NCI-H128 (cell line): ENCODE measurements at regions not wholly inside any gene's neighbourhood (a gene's known extent, or its start where the extent isn't known, plus 50 kb on each side); places are given as distances from the start of the nearest gene placed in this dataset.

Experiments
- DNase-seq: peaks from one replicate; lab custom pipeline; 2025; ENCODE audit not compliant: unreplicated experiment; lab: John Stamatoyannopoulos, UW

DNA sequence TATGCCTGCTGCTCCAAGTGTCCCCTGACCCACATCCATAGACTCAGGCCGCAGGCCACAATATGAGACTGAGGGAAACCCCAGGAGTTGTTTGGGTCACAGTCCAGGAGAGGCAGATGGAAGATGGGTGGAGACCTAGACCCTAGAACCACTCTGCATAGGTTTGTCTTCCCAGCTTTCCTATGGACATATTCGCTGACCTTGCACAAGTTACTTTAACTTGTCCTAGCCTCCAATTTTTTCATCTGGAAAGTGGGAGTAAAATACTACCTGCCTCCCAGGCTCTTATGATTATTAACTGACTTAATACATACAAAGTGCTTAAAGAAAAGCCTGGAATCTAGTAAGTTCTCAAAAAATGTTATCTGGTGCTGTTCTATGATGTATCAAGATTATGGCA, 157.1 kb upstream of the IFNG-AS1 start:
- DNase-seq, result no peak

DNA sequence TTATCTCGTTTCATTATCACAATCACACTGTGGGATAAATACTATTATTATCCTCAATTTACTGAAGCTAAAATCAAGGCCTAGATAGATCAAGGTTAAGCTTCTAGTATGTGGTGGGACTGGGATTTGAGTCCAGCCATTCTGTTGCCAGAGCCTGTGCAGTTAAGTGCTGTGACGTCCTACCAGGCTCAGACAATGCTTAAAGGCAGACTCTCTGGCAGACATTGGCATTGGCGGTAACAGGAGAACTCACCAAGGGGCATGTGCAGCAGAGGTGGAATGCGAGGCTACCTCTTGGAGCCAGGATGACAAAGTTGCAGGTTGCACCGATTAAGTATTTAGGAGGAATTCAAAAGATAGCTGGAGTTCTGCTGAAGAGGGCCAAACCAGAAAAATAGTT, 155.6 kb upstream of the IFNG-AS1 start:
- no peak for DNase-seq

DNA sequence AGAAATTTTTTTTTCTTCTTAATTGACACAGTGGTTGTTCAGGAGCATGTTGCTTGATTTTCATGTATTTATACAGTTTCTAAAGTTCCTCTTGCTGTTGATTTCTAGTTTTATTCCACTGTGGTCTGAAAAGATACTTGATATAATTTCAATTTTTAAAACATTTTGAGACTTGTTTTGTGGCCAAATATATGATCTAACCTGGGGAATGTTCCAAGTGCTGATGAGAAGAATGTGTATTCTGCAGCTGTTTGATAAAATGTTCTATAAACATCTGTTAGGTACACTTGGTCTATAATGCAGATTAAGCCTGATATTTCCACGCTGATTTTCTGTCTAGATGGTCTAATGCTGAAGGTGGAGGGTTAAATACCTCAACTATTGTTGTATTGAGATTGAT, 151.4 kb upstream of the IFNG-AS1 start:
- no peak for DNase-seq

DNA sequence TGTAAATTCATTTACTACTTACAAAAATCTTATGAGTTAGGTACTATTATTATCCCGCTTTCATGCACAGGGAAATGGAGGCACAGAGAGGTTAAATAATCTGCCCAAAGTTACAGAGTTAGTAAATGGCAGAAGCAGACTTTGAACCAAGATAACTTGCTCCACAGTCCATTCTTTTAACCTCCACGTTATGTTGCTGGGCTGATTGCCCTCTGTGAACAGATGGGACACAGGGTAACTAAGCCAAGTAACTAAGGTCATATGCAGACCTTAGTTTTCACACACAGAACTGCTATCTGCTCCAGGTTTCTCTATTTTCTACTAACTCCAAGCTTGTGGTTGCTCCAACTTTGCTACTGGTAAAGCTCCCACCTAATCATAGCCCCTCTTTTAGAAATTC, 147.1 kb upstream of the IFNG-AS1 start:
- DNase-seq, result no peak

DNA sequence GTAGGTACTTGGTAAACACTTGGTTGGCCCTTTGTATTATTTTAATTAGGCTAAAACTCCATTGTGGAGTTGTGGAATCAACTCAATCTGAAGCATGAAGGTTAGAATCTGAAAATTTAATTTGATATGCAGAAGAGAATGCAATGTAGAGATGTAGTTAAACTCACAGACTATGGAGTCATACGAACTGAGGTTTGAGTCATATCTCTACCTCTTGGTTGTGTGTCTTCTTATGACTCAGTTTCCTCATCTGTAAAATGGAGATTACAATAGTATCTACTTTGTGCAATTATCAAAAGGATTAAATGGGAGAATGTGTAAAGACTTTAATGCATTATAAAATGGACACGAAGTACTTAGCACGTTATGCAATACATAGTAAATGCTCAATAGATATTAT, 146.0 kb upstream of the IFNG-AS1 start:
- no peak for DNase-seq

DNA sequence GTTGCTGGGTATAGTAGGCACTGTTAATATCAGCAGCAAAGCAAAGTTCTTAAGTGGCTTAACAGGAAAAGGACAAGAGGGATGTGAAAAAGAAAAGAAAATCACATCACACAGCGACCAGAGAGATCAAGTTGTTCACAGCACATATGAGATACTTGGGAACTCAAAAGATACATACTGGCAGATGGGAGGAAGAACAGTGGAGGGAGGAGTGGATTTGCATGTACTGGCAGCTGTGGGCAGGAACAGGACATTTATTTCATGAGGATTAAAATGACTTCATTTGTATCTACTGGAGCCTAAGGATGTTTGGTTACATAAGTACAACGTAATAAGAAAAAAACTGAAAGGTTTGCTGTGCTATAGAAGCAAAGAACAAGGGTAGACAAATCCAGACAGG, 136.5 kb upstream of the IFNG-AS1 start:
- no peak for DNase-seq

DNA sequence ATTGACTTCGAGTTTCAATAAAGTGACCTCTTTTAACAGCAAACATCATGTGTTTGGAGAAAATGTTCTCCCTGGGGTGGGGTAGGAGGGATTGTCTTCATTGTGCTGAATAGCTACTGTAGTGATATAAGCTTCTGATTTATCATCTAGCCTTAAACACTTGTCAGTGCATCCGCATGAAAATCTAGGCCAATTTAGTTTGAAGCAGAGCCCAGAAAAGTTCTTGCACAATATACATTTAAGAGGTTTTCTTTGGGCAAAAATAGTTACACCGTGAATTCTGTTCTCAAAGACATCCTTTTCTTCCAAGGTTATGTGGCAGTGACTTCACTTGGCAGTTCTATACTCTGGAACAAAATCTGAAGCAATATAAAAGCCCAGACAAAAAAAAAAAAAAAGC, 136.0 kb upstream of the IFNG-AS1 start:
- no peak for DNase-seq

DNA sequence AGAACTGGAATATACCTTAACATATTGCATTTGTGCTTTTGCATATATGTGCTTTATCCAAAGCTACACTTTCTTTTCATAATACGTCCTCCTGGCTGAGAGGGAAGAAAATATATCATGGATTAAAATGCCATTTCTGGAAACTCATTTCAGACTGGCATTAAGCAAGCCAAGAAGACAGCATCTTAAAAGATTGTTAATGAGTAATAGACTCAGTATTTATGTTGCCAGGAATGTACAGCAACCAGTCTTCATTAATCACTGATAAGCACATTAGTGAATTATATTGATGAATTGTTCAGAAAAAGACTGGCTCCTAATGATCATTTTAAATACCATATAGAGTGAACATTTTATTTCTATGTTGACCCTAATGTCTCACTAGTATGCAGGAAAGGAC, 134.9 kb upstream of the IFNG-AS1 start:
- DNase-seq, result no peak

DNA sequence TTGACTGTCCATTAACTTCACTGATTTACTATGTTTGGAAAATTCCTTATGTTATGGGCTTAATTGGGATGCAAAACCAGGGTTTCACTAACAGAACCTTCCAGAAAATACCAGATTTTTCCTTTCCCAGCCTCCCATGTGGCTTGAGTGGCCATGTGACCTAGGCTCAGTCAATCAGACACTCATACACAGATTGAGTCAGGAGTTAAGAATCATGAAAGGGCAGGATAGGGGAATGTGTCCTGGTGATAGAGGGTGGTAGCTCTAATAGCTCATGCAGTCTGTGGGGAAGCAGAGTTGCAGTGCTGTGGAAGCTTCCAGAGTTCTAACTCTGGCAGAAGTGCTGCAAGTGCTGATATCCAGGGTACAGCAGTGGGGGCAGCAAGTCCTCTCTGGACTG, 134.1 kb upstream of the IFNG-AS1 start:
- no peak for DNase-seq

DNA sequence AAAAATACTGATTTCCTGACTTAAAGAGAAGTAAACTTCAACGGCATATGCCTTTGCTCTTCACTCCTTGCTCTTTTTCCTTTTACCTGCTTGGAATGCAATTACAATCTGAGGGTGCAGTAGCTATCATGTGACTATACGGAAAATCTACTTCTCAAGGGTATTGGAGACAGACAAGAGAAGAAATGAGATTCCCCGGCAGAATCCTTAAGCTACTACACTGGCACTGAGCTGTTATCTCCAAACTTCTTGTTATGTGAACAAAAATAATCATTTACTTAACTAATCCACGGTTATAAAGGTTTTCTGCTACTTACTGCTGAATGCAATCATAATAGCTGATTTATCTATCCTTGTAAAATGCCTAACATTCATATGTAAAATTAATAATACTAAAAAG, 118.0 kb upstream of the IFNG-AS1 start:
- no peak for DNase-seq

DNA sequence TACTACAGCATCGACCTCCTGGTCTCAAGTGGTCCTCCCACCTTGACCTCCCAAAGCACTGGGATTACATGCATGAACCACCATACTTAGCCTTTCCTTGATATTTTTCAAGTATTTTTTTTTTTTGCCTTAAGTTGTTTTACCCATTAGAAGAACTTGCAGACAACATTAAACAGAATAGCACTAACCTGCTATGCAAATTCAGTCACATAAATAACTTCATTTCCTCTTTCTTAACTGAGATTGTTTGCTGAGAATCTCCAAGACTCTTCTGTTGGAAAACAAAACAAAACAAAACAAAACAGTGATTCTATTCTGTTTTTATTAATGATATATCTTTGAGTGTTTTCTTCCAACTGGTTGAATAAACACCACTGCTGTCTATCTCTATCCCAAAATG, 115.9 kb upstream of the IFNG-AS1 start:
- DNase-seq, result no peak

DNA sequence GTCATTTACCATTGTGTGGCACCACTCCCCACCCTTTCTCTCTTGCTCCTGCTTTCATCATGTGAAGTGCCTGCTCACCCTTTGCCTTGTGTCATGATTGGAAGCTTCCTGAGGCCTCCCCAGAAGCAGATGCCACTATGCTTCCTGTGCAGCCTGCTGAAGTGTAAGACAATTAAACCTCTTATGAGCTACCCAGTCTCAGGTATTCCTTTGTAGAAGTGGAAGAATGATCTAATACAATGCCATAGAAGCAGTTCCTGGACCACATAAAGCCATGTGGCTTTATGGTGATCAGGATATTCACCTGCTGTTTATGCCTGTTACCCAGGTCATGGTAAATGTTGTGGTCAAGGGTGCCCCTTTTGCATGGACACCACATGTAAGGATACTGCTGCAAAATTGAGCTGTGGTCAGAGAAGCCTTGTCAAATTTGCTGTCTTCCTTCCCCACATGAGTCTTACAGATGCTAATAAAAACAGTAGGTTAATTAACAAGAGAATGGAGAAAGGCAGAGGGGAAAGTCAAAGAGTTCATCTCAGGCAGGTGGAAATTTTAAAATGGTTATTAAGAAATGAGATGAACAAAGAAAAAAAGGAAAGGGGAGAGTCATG, 112.8 kb upstream of the IFNG-AS1 start:
- DNase-seq, result no peak

DNA sequence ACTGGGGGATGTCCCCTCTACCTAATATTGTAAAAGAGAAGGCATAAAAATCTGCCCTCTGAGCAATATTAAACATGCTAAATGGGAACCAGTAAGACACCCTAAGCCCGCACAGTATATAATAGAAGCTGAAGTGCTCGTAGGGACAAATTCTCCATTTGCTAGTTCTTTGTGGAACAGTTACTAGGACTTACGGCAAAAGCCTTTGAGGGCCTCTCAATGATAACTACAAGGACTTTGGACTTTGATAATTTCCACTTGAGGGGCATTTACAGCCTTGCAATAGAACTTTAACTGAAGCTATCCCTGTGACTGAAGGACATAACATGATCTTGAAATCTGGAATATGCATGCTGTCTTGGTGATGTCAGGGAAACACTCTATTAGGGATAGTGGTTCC, 111.5 kb upstream of the IFNG-AS1 start:
- DNase-seq, result no peak

DNA sequence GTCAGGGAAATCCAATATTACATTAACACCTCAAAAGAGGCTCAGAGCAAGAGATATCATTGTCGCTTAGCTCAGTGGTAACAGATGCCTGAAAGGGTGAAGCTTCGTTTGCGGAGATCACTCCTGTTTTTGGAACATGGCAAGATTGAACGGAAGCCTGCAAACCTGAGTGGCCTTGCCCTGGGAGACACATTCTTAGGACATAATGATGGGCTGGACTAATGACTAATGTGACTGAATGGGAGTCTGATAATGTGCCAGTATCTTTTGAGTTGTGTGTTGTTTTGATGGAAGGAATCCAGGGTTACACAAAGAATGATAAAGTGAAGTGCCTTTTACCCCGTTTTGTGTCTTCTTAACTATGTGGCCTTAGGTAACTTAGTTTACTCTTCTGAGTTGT, 109.3 kb upstream of the IFNG-AS1 start:
- DNase-seq, result no peak

DNA sequence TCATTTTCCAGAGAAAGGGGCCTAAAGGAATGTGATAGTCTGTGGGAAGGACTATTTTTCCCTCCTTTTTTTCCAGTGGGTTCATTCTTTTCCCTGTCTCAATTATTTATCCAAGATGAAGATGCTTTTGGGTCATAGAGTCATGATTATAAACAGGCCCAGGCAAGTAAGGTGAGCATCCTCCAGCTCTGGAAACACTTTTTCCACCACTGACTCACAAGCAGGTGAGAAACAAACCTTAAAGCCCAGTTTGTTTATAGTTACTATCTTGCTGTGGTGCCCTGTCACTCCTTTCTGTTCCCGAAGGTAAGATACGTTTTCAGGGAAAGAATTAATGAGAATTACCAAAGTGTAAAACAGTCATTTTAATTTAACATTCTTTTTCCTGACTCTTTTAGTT, 107.7 kb upstream of the IFNG-AS1 start:
- no peak for DNase-seq

DNA sequence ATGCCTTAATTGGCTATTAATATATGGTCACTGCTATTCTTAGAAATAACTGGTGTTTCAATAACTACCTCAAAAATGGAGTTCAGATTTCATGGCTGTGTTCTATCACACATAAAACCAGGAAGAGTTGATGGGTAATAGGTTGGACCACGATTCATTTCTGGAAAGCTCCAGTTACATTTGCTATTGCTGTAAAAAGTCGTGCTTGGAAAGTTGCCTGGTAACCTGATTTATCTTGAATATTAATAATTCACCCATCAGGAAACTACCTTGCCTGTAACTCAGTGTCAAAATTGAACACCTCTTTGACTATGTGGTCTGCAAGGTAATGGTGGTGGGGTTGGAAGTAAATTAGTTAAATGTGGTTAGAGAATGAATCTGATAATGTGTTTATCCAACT, 104.7 kb upstream of the IFNG-AS1 start:
- no peak for DNase-seq

DNA sequence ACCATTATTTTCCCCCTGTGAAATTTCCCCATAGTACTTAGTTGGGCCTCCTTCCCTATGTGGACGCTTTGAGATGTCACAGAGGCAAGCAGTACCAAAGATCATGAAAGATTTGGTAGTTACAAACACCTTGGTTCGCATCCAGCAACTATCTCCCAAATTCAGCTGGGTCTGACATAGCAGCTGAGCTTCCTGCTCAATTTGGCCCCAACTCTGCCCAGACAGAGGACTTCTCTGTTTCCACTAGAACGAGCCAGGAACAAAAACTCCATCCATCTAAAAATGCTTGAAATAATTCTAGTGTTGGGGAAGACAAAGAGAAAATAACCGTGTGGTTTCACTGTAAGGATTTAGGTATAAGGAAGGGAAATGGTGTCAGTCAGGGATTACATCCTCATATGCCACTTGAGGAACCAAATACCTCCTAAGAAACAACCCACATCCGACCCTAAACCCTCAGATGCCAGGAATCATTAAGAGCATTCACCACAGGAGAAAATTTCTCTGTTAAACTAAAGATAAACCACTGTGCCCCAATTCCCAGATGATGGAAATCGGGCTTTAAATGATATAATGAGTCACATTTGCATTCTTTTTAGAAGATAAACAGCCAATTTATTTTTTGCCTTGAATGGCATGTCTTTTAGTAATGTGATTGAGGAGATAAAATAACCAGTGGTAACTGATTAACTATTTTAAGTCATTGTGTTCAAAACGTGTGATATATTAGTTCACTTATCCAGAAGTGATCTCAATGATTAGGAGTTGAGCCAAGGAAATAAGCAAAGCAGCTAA, 103.7 kb upstream of the IFNG-AS1 start:
- DNase-seq, result no peak

DNA sequence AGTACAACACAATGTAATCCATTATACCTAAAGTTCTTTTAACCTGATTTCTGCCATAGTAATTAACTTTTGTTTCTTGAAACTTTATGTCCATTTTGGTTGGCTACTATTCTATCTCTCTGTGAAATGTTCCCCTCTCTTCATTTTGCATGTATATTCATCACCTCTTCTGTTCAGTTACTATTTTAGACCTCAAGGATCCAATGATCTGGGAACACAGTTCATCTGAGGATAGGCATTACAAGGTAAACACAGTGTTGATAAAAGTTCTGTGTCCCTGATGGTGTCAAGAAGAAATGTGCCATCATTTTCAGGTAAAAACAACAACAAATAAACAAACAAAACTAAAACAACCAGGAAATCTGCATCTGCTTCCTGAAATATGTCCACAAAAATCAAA, 102.2 kb upstream of the IFNG-AS1 start:
- DNase-seq, result no peak

DNA sequence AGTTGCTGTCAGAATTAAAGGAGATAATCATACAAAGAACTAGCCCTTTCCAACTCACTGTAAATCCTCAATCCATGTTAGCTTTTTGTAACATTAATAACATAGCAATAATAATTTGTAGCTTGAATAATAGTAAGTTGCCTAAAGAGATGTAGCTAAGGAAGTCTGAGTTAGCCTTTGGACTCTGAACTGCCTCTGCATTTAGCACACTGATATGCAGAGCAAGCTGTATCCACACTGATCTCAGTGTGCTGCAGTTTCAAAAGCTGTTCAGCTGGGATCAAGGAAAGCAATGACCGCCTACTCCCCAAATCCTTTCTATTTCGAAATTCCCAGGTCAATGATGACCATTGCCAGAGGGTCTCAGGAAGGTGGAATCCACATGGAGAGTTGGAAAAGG, 99.3 kb upstream of the IFNG-AS1 start:
- DNase-seq, result no peak

DNA sequence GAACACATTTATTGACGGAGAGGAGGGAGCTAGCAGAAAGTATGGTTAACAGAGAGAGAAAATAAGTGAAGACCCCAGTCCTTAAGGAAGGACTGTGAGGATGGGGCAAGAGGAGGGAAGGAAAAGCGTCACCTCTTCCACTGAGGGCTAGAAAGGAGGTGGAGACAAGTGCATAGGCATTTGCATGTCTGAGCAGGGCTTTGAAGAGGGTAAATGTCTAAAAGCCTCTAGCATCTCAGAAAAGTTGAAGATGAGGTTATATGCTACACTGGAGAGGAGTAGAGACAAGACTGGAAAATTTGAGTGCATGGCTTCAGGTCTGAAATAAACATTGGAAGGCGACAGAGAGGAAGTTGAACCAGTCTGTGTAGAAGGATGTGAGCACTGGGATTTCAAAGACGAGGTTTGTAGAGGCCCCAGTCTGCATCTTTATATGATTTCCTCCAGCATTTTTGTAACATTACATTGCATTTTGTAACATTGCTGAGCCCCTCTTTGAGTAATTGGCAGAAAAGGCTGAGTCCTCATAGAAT, 98.5 kb upstream of the IFNG-AS1 start:
- no peak for DNase-seq

DNA sequence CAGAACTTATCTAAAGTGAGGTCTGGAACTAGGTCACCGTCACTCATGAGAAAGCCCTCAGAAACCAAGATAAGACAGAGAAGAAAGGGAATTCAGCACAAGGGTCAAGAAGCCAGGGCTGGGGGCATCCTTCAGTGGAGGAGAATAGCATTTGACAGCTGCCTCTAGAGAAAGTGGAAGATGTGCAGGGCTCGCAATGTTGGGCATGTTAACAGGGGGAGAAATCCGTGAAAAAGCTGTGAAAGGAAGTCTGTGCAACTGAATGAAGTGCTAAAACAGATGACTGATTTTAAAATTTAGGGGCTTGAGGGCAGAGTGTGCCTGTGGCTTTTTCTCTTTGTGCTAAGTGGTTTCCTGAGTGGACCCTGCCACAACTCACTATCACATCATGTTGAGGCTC, 97.7 kb upstream of the IFNG-AS1 start:
- DNase-seq, result no peak

DNA sequence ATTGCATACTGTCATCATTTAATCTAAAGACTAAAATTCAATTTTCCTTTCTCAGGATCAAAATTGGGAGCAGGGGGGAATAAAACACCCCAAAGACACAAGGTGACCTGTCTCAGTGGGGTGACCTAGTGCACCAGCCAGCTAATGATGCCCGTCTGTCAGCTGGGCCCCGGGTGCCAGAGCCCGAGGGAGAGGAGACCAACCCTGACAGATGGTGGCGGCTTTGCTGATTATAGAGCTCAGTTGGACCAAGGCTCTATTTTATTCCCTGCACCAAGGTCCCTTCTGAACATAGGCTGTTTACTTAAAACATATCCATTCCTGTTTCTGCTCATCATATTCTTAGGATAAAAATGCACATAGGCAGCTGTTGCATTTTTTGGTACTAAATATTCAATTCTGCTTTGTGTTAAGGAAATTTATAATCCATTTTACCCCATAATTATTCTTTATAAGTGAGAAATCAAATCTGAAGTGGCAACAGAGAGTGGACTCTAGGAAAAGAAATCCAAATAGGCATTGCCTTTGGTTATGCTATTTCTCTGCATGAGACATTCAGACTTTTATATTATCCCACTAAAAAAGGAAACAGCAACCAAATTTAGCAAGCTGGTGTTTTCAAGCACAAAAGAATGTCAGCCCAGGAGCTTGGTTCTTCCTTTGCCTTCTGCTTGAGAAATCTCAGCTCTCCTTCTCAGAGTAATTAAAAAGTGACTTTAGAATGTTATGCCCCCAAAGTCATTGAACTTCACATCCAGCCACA, 96.8 kb upstream of the IFNG-AS1 start:
- no peak for DNase-seq
